ENCODE measurements at regions not wholly inside any gene's neighbourhood (a gene's known extent, or its start where the extent isn't known, plus 50 kb on each side); places are given as distances from the start of the nearest gene placed in this dataset.

DNA sequence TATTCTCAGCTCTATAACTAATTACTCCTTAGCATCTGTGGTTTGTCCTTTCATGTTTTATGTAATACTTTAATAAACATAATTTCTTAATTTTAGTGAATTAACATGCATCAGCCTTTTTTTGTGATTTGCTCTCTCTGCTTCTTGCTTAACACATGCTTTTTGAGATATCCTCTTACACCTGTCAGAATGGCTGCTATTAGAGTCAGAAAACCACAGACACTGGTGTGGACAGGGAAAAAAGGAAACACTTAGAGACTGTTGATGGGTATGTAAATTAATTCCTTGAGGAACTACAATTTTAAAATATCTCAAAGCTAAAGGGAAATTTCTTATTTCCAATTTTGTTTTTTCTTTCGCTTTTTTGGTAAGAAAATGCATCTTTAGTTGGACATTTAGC lies 549.0 kb downstream of the ZNF804A start:
- TF ChIP-seq, protein P1, sequence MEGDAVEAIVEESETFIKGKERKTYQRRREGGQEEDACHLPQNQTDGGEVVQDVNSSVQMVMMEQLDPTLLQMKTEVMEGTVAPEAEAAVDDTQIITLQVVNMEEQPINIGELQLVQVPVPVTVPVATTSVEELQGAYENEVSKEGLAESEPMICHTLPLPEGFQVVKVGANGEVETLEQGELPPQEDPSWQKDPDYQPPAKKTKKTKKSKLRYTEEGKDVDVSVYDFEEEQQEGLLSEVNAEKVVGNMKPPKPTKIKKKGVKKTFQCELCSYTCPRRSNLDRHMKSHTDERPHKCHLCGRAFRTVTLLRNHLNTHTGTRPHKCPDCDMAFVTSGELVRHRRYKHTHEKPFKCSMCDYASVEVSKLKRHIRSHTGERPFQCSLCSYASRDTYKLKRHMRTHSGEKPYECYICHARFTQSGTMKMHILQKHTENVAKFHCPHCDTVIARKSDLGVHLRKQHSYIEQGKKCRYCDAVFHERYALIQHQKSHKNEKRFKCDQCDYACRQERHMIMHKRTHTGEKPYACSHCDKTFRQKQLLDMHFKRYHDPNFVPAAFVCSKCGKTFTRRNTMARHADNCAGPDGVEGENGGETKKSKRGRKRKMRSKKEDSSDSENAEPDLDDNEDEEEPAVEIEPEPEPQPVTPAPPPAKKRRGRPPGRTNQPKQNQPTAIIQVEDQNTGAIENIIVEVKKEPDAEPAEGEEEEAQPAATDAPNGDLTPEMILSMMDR (conservative IDR thresholded peaks at IDR 0.05; ENCODE audit: low read depth, low read length) = no peak
- TF ChIP-seq FOS (IDR thresholded peaks at IDR 0.05; ENCODE audit: low read depth, low read length) (no peak), POLR2A (IDR thresholded peaks at IDR 0.05; ENCODE audit: low read depth, low read length) (no peak), RAD21 (IDR thresholded peaks at IDR 0.05; ENCODE audit: low read length) (no peak), SMC3 (IDR thresholded peaks at IDR 0.05; ENCODE audit: low read depth, low read length) (no peak), BHLHE40 (IDR thresholded peaks at IDR 0.05; ENCODE audit: low read depth, low read length) (no peak), MXI1 (IDR thresholded peaks at IDR 0.05; ENCODE audit: borderline replicate concordance, low read depth, low read length) (no peak), CHD1 (IDR thresholded peaks at IDR 0.05; ENCODE audit: low read depth, low read length) (no peak), MAZ (IDR thresholded peaks at IDR 0.05; ENCODE audit: borderline replicate concordance, low read depth, low read length) (no peak), NFE2L2 (IDR thresholded peaks at IDR 0.05; ENCODE audit: low read depth, low read length) (no peak), CEBPB (IDR thresholded peaks at IDR 0.05; ENCODE audit: low read depth, low read length) (no peak), RCOR1 (IDR thresholded peaks at IDR 0.05; ENCODE audit: insufficient replicate concordance, low read length) (no peak), RFX5 (IDR thresholded peaks at IDR 0.05; ENCODE audit: low read depth, low read length) (no peak)
- TF ChIP-seq, protein P2, sequence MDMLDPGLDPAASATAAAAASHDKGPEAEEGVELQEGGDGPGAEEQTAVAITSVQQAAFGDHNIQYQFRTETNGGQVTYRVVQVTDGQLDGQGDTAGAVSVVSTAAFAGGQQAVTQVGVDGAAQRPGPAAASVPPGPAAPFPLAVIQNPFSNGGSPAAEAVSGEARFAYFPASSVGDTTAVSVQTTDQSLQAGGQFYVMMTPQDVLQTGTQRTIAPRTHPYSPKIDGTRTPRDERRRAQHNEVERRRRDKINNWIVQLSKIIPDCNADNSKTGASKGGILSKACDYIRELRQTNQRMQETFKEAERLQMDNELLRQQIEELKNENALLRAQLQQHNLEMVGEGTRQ (IDR thresholded peaks at IDR 0.05; ENCODE audit: low read depth, low read length) = no peak

Data from IMR-90 (cell line).